Mucosa of rectum (tissue), 2 donors: ENCODE measurements at regions not wholly inside any gene's neighbourhood (a gene's known extent, or its start where the extent isn't known, plus 50 kb on each side); places are given as distances from the start of the nearest gene placed in this dataset.

ENCODE experiments used
- H3K27ac ChIP-seq, 2 donors: one replicate each; pipeline ENCODE4 v1.7.0; 2013; ENCODE audit warnings: inconsistent platforms in 2 of 2, low read depth in 2 of 2, low read length in 2 of 2
- H3K27me3 ChIP-seq, 2 donors: one replicate each; pipeline ENCODE4 v1.7.0; 2013; ENCODE audit warnings: low read length in 2 of 2; ENCODE audit not compliant: control insufficient read depth in 2 of 2, insufficient read depth in 2 of 2
- H3K36me3 ChIP-seq, 2 donors: one replicate each; pipeline ENCODE4 v1.7.0; 2013; ENCODE audit warnings: low read length in 2 of 2; ENCODE audit not compliant: control insufficient read depth in 2 of 2, insufficient read depth in 2 of 2
- H3K4me1 ChIP-seq, 2 donors: one replicate each; pipeline ENCODE4 v1.7.0; 2013; ENCODE audit warnings: low read length in 2 of 2, mild to moderate bottlenecking in 1 of 2; ENCODE audit not compliant: control insufficient read depth in 2 of 2, insufficient read depth in 2 of 2
- H3K4me3 ChIP-seq, 2 donors: one replicate each; pipeline ENCODE4 v1.7.0; 2013; ENCODE audit warnings: low read length in 2 of 2
- H3K9ac ChIP-seq, 2 donors: one replicate each; pipeline ENCODE4 v1.7.0; 2013; ENCODE audit warnings: low read length in 2 of 2, low read depth in 1 of 2, mild to moderate bottlenecking in 1 of 2
- H3K9me3 ChIP-seq, 2 donors: one replicate each; pipeline ENCODE4 v1.7.0; 2013; ENCODE audit warnings: low read length in 2 of 2; ENCODE audit not compliant: control insufficient read depth in 2 of 2
- donor health status: healthy.
- donor health status: Normal muscosa, but diverticular disease.

DNA sequence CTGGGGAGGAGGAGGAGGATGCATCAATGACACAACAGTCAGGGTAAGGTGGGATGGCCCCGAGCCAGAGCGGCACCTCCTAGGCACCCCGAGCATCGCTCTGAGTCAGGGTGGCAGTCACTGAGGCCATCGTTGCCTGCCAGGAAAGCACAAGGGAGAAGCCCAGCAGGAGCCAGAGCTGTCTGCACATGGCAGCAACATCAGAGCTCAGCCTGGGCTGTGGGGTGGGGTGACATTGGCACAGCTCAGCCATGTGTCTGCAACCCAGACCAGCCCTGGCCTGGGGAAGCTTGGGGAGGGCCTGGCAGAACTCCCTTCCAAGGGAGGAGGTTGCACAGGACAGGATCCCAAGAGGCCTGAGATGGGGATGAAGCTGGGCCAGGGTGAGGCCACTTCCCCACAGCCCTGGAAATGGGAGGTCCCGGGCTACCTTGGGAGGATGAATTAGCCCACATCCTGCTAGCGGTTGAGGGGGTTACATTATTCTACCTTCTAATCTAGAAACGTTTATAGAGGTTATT is 255.6 kb downstream of the MAFB start:
- Histone ChIP-seq H3K27ac (no peak overlapping the region), H3K27me3 (no peaks in the 10 kb centered on the region), H3K4me3 (no peak overlapping the region), H3K9me3 (no peaks in the 10 kb centered on the region), H3K36me3 (no peaks in the 10 kb centered on the region), H3K4me1 (no peaks in the 10 kb centered on the region), H3K9ac (no peak overlapping the region)

- Histone ChIP-seq H3K9ac (no peak overlapping the region), H3K4me1 (no peaks in the 10 kb centered on the region), H3K27ac (no peak overlapping the region), H3K9me3 (no peaks in the 10 kb centered on the region), H3K4me3 (no peak overlapping the region), H3K27me3 (no peaks in the 10 kb centered on the region), H3K36me3 (no peaks in the 10 kb centered on the region)
These were observed 257.4 kb downstream of the MAFB start for GRCh38 chr20:40431611-40432010.

- Histone ChIP-seq H3K9ac (no peak overlapping the region), H3K27me3 (no peaks in the 10 kb centered on the region), H3K4me3 (no peak overlapping the region), H3K9me3 (no peaks in the 10 kb centered on the region), H3K36me3 (no peaks in the 10 kb centered on the region), H3K4me1 (no peaks in the 10 kb centered on the region), H3K27ac (no peak overlapping the region)
These were observed 257.9 kb downstream of the MAFB start for GRCh38 chr20:40431112-40431511.

DNA sequence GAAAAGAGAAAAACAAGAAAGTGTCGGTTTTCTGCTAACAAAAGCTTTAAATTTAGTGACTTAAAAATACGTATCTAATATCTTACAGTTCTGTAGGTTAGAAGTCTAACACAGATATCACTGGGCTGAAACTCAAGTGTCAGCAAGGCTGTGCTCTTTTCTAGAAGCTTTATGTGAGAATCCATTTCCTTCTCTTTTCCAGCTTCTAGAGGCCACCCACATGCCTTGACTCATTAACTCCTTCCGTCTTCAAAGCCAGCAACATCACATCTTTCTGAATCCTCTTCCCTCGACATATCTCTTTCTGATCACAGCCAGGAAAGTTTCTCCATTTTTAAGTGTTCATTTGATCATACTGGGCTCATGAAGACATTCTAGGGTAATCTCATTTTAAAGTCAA is 262.0 kb downstream of the MAFB start:
- Histone ChIP-seq H3K9me3 (no peaks in the 10 kb centered on the region), H3K4me3 (no peak overlapping the region), H3K36me3 (no peaks in the 10 kb centered on the region), H3K27ac (no peak overlapping the region), H3K4me1 (no peaks in the 10 kb centered on the region), H3K9ac (no peak overlapping the region), H3K27me3 (no peaks in the 10 kb centered on the region)

DNA sequence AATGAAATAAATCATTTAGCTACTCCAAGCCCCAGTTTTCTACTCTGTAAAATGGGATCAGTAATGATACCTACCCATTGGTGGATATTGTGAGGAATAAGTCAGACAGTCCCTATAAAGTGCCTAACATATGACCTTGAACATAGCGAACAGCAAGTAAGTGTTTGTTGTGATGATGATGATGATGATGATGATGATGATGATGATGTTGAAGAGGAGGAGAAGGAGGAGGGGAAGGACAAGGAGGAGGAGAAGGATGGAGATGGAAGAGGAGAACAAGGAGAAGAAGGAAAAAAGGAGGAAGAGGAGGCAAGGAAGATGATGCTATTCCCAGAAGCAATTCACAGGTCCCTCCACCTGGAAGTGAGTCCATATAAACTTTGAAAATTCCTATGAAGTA is 264.3 kb downstream of the MAFB start:
- Histone ChIP-seq H3K4me1 (no peaks in the 10 kb centered on the region), H3K4me3 (no peak overlapping the region), H3K27me3 (no peaks in the 10 kb centered on the region), H3K27ac (no peak overlapping the region), H3K9me3 (no peaks in the 10 kb centered on the region), H3K9ac (no peak overlapping the region), H3K36me3 (no peaks in the 10 kb centered on the region)

- Histone ChIP-seq H3K4me1 (no peaks in the 10 kb centered on the region), H3K4me3 (no peak overlapping the region), H3K27me3 (no peaks in the 10 kb centered on the region), H3K27ac (no peak overlapping the region), H3K9me3 (no peaks in the 10 kb centered on the region), H3K36me3 (no peaks in the 10 kb centered on the region), H3K9ac (no peak overlapping the region)
These were observed 266.4 kb downstream of the MAFB start for GRCh38 chr20:40422656-40423055.

- peak overlapping the region in 1 of 2 donors; percentile 18 for H3K27ac ChIP-seq
- H3K36me3 ChIP-seq: no peaks in the 10 kb centered on the region
- H3K27me3 ChIP-seq: no peaks in the 10 kb centered on the region
- no peak overlapping the region for H3K4me3 ChIP-seq
- H3K4me1 ChIP-seq: peaks cover 14% of the 10 kb centered on the region in 2 donors
- H3K9me3 ChIP-seq: no peaks in the 10 kb centered on the region
- no peak overlapping the region for H3K9ac ChIP-seq
These were observed 272.8 kb downstream of the MAFB start for GRCh38 chr20:40416274-40416673.

DNA sequence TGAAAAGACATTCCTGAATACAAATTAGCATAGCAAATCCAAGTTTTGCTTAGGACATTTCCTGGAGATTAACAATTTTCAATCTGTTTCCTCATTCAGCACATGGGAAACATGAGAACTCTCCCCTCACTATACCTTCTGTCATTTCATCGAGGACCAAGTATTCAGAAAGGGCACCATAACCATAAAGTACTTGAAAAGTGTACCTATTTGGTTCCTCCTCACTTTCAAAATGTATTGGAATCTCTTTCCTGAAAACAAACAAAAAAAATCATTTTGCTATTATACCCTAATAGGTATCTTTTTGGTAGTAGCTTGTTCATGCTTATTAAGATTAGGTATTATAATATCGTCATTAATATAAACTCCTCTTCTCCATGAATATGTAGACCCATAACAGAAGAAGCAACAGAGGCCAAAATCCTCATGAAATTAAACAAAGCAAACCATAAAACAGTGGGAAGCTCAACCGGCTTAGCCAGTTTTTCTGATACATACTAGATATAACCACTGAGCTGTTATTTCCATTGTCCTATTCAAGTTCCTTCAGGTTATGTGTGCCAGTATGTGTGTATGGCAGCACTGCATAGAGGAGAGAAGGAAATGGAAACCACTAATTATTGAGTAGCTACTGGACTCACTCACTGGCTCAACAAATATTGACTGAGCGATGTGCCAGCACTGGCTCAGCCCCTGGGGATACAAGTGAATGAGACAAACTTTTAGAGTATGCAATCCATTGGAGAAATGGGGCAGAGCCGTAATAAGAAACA is 274.0 kb downstream of the MAFB start:
- Histone ChIP-seq H3K36me3 (no peaks in the 10 kb centered on the region), H3K4me1 (peaks cover 14% of the 10 kb centered on the region in 2 donors), H3K4me3 (peak overlapping the region; percentile 5 to 17), H3K9ac (no peak overlapping the region), H3K27ac (peak overlapping the region; percentile 52 to 71), H3K27me3 (no peaks in the 10 kb centered on the region), H3K9me3 (no peaks in the 10 kb centered on the region)

- H3K9me3 ChIP-seq: no peaks in the 10 kb centered on the region
- H3K36me3 ChIP-seq: no peaks in the 10 kb centered on the region
- no peak overlapping the region for H3K4me3 ChIP-seq
- no peaks in the 10 kb centered on the region for H3K27me3 ChIP-seq
- H3K4me1 ChIP-seq: peaks cover 7 to 9% of the 10 kb centered on the region in 2 donors
- no peak overlapping the region for H3K27ac ChIP-seq
- no peak overlapping the region for H3K9ac ChIP-seq
These were observed 279.0 kb downstream of the MAFB start for GRCh38 chr20:40410028-40410427.

DNA sequence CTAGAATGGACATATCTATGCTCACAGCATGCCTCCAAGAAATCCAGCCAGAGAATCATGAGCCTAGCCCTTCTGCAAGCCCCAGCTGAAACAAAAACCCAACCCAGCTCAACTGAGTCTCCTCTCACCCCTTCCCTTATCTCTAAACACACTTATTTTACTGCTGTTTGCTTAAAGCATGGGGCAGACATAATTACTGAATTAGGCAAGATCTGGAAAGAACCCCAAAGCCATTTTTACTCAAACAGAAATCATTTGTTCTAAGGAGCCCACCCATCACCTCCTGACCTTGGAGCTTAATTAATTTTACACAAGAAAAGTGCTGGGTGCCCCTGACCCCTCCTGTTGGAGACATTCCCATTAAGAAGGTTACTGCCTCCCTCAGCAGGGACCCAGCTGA is 291.6 kb downstream of the MAFB start:
- H3K27ac ChIP-seq: no peak overlapping the region
- no peaks in the 10 kb centered on the region for H3K9me3 ChIP-seq
- no peaks in the 10 kb centered on the region for H3K27me3 ChIP-seq
- H3K4me1 ChIP-seq: peaks cover 6 to 7% of the 10 kb centered on the region in 2 donors
- no peak overlapping the region for H3K4me3 ChIP-seq
- H3K9ac ChIP-seq: no peak overlapping the region
- H3K36me3 ChIP-seq: no peaks in the 10 kb centered on the region
